ENCODE measurements at regions not wholly inside any gene's neighbourhood (a gene's known extent, or its start where the extent isn't known, plus 50 kb on each side); places are given as distances from the start of the nearest gene placed in this dataset.

DNA sequence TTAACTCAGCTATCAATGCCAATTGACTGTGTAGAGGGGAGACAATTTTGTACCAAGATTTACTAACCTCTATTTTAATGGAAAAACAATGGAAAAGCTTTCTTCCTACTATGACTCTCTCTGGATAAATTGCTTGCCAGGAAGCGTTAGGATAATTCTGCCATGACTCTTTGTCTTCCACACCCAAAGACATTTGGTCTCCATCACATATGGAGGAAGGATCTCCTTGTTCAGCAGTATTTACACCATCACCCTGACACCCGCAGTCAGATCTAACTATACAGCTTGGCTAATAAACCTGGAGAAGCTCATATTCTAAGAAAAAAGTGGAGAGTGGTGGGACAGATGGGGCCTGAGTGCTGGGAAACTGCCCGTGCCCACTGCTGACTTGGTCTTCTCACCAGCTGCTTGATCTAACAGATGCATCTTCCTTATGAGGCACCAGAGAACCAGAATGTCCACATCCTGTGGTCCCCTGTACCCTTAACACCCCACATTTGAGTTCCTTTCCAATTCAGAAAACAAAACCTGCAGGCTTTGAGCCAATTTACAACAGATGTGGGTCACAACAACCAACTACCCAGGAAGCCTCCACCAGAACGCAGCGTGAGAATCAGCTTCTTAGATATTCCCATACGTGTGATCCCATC is 154.0 kb downstream of the DAD1 start:
- H3K4me3 ChIP-seq (replicated peaks in 1 of 3; ENCODE audit: insufficient read depth in 1 of 3, low read depth in 2 of 3, low read length in 3 of 3) = no peak overlapping the region
- H4K20me1 ChIP-seq (ENCODE audit: insufficient read depth, low read length) = no peaks in the 10 kb centered on the region
- ChIA-PET CTCF (ENCODE audit: low intra/inter-chr PET ratio, low total read pairs) (interaction anchor here (1.4 to 2.2 kb wide), 3 partner anchors 43 to 47 kb away, joined by 7 to 19 read pairs (median 7); no protein-coding TSS in a partner anchor), POLR2A (no interaction called here)
- intact Hi-C loops (cut with micrococcal nuclease; ENCODE audit: unreplicated experiment) (loop anchor here (1.0 kb wide), 2 partner anchors 43 to 48 kb away; no protein-coding TSS in a partner anchor), in situ Hi-C loops (cut with HindIII; ENCODE audit: extremely low pct_ligation_motif_present, low pct_unique_long_range_greater_than_20kb) (no loop called here)
- no peak overlapping the region for H3K27ac ChIP-seq (ENCODE audit: extremely low read length, insufficient read depth, low read length)
- no peak for ATAC-seq
- no peak for TF ChIP-seq BORCS8-MEF2B (CRISPR knock-in tag; IDR thresholded peaks at IDR 0.05)
- no peak for TF ChIP-seq ZNF782 (CRISPR knock-in tag; IDR thresholded peaks at IDR 0.05; ENCODE audit: borderline replicate concordance)
- TF ChIP-seq, protein P1, sequence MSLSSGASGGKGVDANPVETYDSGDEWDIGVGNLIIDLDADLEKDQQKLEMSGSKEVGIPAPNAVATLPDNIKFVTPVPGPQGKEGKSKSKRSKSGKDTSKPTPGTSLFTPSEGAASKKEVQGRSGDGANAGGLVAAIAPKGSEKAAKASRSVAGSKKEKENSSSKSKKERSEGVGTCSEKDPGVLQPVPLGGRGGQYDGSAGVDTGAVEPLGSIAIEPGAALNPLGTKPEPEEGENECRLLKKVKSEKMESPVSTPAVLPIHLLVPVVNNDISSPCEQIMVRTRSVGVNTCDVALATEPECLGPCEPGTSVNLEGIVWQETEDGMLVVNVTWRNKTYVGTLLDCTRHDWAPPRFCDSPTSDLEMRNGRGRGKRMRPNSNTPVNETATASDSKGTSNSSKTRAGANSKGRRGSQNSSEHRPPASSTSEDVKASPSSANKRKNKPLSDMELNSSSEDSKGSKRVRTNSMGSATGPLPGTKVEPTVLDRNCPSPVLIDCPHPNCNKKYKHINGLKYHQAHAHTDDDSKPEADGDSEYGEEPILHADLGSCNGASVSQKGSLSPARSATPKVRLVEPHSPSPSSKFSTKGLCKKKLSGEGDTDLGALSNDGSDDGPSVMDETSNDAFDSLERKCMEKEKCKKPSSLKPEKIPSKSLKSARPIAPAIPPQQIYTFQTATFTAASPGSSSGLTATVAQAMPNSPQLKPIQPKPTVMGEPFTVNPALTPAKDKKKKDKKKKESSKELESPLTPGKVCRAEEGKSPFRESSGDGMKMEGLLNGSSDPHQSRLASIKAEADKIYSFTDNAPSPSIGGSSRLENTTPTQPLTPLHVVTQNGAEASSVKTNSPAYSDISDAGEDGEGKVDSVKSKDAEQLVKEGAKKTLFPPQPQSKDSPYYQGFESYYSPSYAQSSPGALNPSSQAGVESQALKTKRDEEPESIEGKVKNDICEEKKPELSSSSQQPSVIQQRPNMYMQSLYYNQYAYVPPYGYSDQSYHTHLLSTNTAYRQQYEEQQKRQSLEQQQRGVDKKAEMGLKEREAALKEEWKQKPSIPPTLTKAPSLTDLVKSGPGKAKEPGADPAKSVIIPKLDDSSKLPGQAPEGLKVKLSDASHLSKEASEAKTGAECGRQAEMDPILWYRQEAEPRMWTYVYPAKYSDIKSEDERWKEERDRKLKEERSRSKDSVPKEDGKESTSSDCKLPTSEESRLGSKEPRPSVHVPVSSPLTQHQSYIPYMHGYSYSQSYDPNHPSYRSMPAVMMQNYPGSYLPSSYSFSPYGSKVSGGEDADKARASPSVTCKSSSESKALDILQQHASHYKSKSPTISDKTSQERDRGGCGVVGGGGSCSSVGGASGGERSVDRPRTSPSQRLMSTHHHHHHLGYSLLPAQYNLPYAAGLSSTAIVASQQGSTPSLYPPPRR (CRISPR knock-in tag; IDR thresholded peaks at IDR 0.05; ENCODE audit: borderline replicate concordance) = no peak
- no peak for TF ChIP-seq SAFB2 (CRISPR knock-in tag; IDR thresholded peaks at IDR 0.05; ENCODE audit: borderline replicate concordance, low read depth)
- no peak for TF ChIP-seq ZNF792 (CRISPR knock-in tag; IDR thresholded peaks at IDR 0.05)
- TF ChIP-seq, protein P2, sequence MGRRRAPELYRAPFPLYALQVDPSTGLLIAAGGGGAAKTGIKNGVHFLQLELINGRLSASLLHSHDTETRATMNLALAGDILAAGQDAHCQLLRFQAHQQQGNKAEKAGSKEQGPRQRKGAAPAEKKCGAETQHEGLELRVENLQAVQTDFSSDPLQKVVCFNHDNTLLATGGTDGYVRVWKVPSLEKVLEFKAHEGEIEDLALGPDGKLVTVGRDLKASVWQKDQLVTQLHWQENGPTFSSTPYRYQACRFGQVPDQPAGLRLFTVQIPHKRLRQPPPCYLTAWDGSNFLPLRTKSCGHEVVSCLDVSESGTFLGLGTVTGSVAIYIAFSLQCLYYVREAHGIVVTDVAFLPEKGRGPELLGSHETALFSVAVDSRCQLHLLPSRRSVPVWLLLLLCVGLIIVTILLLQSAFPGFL (CRISPR knock-in tag; IDR thresholded peaks at IDR 0.05) = no peak
- no peaks in the 10 kb centered on the region for H3K79me2 ChIP-seq (ENCODE audit: insufficient read depth, low read length)
- no peak overlapping the region for H2AFZ ChIP-seq (ENCODE audit: low read length)
- no peaks in the 10 kb centered on the region for H3K9me3 ChIP-seq (ENCODE audit: low read length)
- BruUV-seq (replicated peaks) = no TSS peak
- no peaks in the 10 kb centered on the region for H3K27me3 ChIP-seq (ENCODE audit: control insufficient read depth in 1 of 2, insufficient read depth in 2 of 2, low read length in 2 of 2)
- no peaks in the 10 kb centered on the region for H3K36me3 ChIP-seq (replicated peaks in 1 of 2; ENCODE audit: control insufficient read depth in 1 of 2, insufficient read depth in 2 of 2, low read length in 2 of 2)
- no peak overlapping the region for H3K9ac ChIP-seq (ENCODE audit: insufficient read depth, low read depth, low read length)
- 22% methylated on average over 6 of the region's 6 CpGs for WGBS (ENCODE audit: low lambda C conversion rate)
- H3K4me1 ChIP-seq (ENCODE audit: insufficient read depth, low read length) = no peaks in the 10 kb centered on the region
- no peak for FAIRE-seq
- H3K4me2 ChIP-seq (ENCODE audit: low read depth, low read length) = no peak overlapping the region
- DNase-seq (ENCODE audit: low spot score) = no peak

Data from HepG2 (cell line).